Small intestine (tissue), 7 donors: ENCODE measurements at regions not wholly inside any gene's neighbourhood (a gene's known extent, or its start where the extent isn't known, plus 50 kb on each side); places are given as distances from the start of the nearest gene placed in this dataset.

Source experiments
- DNase-seq, 2 donors: peaks; one replicate each; pipeline versions ENCODE4 v3.0.0 to v3.0.0-alpha.2; 2013
- FAIRE-seq: peaks from 2 replicates; lab custom pipeline; 2012; peaks lifted over from hg19 to GRCh38; lab: Jason Lieb, UNC
- H3K27ac ChIP-seq, 3 donors: one replicate each; pipeline ENCODE4 v1.5.1; 2013; ENCODE audit warnings: low read length in 2 of 3, mild to moderate bottlenecking in 2 of 3, control low read depth in 1 of 3, inconsistent platforms in 1 of 3, low read depth in 1 of 3, moderate library complexity in 1 of 3
- H3K27me3 ChIP-seq, 3 donors: one replicate each; pipeline ENCODE4 v1.6.1; 2013; ENCODE audit warnings: low read length in 3 of 3, inconsistent platforms in 1 of 3; ENCODE audit not compliant: control insufficient read depth in 3 of 3, insufficient read depth in 3 of 3
- H3K36me3 ChIP-seq, 3 donors: one replicate each; pipeline ENCODE4 v1.6.1; 2013; ENCODE audit warnings: low read length in 3 of 3, inconsistent platforms in 1 of 3, low read depth in 1 of 3, mild to moderate bottlenecking in 1 of 3, moderate library complexity in 1 of 3; ENCODE audit not compliant: control insufficient read depth in 3 of 3, insufficient read depth in 2 of 3
- H3K4me1 ChIP-seq, 3 donors: one replicate each; pipeline ENCODE4 v1.6.1; 2013; ENCODE audit warnings: low read length in 2 of 3, inconsistent platforms in 1 of 3, low read depth in 1 of 3, mild to moderate bottlenecking in 1 of 3, moderate library complexity in 1 of 3; ENCODE audit not compliant: control insufficient read depth in 3 of 3, insufficient read depth in 2 of 3
- H3K4me3 ChIP-seq, 3 donors: one replicate each; pipeline ENCODE4 v1.5.1; 2013; ENCODE audit warnings: low read length in 3 of 3, control low read depth in 1 of 3, inconsistent platforms in 1 of 3, low read depth in 1 of 3, mild to moderate bottlenecking in 1 of 3, moderate library complexity in 1 of 3
- H3K9me3 ChIP-seq, 2 donors: one replicate each; pipeline ENCODE4 v1.6.1; 2013; ENCODE audit warnings: low read depth in 1 of 2, low read length in 1 of 2; ENCODE audit not compliant: control insufficient read depth in 2 of 2, insufficient read depth in 1 of 2
- WGBS, 3 donors: extraction: QIAGEN DNeasy Blood & Tissue Kit; methylation state at CpG; one replicate each; pipeline ENCODE4 v1.1.7; 2013; 5-methylcytosine and 5-hydroxymethylcytosine counted together
- donor health status: healthy with polysubstance abuse.
- donor health status: control.
- donor health status: control.
- donor health status: Bipolar disorder and iron deficiency.
- donor health status: healthy.

DNA sequence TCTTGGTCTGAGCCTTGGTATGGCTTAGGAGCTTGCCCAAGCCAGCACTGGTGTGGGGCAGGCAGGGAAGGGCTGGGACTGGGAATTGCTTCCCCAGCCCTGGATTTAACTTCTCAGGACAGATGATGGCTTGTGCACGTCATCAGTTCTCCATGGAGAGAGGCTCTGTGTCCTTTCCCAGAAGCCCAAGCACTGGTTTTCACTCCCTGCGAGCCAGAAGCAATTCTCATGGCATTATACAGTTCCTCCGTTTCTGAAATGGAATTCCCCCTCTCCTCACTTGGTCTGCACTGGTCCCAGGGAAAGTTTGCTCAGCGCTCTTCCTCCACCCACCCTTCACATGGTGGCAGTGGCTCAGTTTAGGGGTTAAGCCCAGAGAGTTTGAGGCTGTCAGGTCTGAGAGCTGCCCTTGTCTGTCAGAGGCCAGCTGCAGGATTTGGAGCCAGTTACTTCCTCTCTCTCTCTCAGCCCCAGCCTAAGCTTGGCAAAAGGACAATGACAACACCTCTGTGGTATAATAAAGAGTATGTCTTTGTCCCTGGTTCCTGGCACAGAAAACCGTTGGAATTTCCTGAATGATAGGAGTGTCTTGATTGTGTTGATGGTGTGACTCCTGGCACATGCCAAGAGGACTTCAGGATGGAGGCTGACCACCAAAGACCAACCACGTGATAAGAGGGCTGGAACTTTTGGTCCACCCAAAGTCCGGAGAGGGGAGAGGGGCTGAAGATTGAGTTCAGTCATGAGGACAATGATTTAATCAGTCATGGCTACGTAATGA is 219.6 kb upstream of the TNRC6C start:
- Histone ChIP-seq H3K4me3 (no peak overlapping the region), H3K4me1 (peaks cover 0 to 14% (median 0%) of the 10 kb centered on the region in 3 donors), H3K27me3 (peaks cover 0 to 31% (median 6%) of the 10 kb centered on the region in 3 donors), H3K36me3 (no peaks in the 10 kb centered on the region), H3K9me3 (no peaks in the 10 kb centered on the region), H3K27ac (peak overlapping the region in 1 of 3 donors; percentile 3)
- DNase-seq, result no peak
- 34 to 48% (median 41%) methylated on average over 8 of the region's 8 CpGs for WGBS, 3 donors
- no peak for FAIRE-seq

DNA sequence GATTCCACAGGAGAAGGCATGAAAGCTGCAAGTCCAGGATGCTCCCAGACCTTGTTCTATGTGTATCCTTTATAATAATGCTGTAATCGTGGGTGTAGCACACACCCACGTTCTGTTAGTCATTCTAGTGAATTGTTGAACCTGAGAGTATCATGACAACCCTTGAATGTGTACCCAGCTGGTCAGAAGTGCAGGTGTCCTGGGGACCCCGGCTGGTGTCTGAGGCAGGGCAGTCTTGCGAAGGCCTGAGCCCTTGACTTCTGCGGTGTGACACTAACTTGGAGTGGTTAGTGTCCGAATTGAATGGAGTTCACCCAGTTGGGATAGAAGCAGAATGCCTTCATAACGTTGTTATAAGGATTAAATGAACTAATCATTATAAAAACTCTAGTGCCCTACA is 218.0 kb upstream of the TNRC6C start:
- 83 to 90% (median 85%) methylated on average over 7 of the region's 7 CpGs for WGBS, 3 donors
- no peak for FAIRE-seq
- DNase-seq, result no peak

DNA sequence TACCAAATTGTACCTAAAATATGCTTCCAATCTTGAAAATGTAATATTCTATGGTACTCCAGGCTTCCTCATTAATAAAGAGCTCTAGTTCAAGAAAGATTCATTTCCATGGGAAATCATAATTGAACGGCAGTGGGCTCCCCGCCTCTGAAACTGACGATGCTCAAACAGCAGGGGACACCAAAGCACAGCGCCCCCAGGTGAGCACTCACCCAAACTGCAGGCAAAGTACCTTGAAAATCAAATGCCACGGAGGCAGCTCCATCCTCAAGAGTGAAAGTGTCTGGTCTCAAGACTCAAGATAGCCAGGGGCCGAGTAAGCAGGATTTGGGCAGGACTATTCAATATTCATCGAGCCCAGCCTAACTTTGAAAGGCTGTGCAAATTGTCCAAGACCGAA is 217.4 kb upstream of the TNRC6C start:
- Histone ChIP-seq H3K9me3 (peaks cover 0 to 5% of the 10 kb centered on the region in 2 donors), H3K27ac (no peak overlapping the region), H3K4me1 (no peaks in the 10 kb centered on the region), H3K4me3 (no peak overlapping the region), H3K36me3 (no peaks in the 10 kb centered on the region), H3K27me3 (peaks cover 0 to 16% (median 0%) of the 10 kb centered on the region in 3 donors)
- no peak for FAIRE-seq
- DNase-seq, result peak in 1 of 2 donors; percentile 6
- 42 to 49% (median 45%) methylated on average over 8 of the region's 8 CpGs for WGBS, 3 donors

More for the DNA sequence above, 218.0 kb upstream of the TNRC6C start:
- Histone ChIP-seq H3K4me3 (no peak overlapping the region), H3K27ac (no peak overlapping the region), H3K4me1 (peaks cover 0 to under 1% (median 0%) of the 10 kb centered on the region in 3 donors), H3K27me3 (peaks cover 0 to 18% (median 0%) of the 10 kb centered on the region in 3 donors), H3K36me3 (no peaks in the 10 kb centered on the region), H3K9me3 (peaks cover 0 to 2% of the 10 kb centered on the region in 2 donors)

DNA sequence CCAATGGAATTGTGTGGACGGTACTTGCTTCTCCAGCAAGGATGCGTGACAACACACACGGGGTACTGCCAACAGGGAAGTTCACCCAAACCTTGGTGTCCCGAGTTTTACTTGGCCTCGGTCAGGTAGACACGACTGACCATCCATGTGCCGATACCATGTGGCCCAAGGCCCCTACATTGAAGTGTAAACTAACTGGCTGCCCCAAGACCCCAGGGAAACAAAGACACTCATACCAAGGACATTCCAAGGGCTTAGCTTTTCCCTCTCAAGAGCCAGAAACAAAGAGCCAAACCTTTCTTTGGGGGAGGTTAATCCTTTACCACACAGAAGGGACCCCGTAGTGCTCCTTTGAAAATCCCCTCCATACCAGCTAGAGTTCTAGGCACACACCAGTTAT is 215.9 kb upstream of the TNRC6C start:
- DNase-seq, result no peak

DNA sequence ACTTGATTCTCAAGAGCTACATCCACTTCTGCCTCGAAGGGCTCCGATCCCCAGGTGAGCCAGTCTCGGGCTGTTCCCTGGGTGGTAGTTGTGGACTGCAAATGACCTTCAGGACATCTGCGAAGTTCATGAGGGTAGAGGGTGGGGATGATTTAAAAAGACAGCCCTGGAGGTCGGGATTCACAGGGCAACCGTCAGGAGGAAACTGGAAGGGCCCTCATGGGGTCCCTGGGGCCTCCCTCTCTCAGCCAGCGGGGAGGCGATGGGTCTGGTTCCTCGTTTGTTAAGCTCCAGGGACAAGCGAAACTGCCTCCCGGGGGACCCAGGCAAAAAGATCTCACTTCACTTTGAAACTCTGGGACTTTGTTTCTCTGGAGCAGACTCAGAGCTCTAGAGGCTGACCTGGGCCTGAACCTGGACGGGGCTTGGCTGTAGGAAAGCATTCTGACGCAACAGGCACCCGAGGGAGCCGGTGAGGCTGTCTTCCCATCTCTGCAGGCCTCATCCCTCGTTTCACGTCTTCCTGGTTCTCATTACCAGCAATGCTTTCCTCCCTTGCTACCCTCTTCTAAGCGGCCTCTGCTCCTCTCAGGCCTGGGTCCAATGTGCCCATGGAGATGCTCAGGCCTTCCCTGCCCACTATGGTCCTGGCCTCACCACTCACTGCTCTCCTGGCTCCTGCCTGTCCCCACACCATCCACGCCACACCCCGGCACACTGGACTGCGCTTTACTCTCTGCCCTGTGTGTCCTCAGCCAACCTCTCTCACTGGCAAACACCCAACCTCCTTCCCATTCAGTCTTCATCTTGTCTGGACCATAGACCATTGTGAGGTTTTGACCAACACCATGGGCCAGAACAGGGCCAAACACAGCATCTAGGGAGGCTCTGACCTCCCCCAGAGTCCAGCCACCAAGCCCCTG is 214.2 kb upstream of the TNRC6C start:
- FAIRE-seq (no peak), DNase-seq (no peak)
- H3K27ac ChIP-seq, result no peak overlapping the region
- H3K36me3 ChIP-seq, result no peaks in the 10 kb centered on the region
- peaks cover 0 to 8% of the 10 kb centered on the region in 2 donors for H3K9me3 ChIP-seq
- H3K4me1 ChIP-seq, result no peaks in the 10 kb centered on the region
- H3K27me3 ChIP-seq, result peaks cover 0 to 7% (median 0%) of the 10 kb centered on the region in 3 donors
- 82 to 83% (median 82%) methylated on average over 21 of the region's 21 CpGs for WGBS, 3 donors
- H3K4me3 ChIP-seq, result no peak overlapping the region

More for the DNA sequence above, 215.9 kb upstream of the TNRC6C start:
- H3K9me3 ChIP-seq, result peaks cover 0 to 8% of the 10 kb centered on the region in 2 donors
- H3K27ac ChIP-seq, result no peak overlapping the region
- H3K4me1 ChIP-seq, result no peaks in the 10 kb centered on the region
- no peak overlapping the region for H3K4me3 ChIP-seq
- 77 to 84% (median 83%) methylated on average over 8 of the region's 8 CpGs for whole genome bisulfite sequencing, 3 donors
- no peaks in the 10 kb centered on the region for H3K36me3 ChIP-seq
- peaks cover 0 to 10% (median 0%) of the 10 kb centered on the region in 3 donors for H3K27me3 ChIP-seq
- no peak for FAIRE-seq

DNA sequence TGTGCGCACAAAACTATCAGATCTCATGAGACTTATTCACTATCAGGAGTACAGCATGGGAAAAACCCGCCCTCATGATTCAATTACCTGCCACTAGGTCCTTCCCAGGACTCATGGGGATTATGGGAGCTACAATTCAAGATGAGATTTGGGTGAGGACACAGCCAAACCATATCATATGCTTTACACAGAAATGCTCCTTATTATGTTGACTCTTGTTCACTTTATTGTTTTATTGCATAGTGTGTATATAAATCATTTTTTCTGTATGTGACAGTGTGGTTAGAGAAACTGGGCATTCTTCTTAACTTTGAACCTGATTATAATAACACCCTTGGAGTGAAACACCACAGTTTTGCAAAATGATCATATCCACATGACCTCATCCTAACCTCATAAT is 212.8 kb upstream of the TNRC6C start:
- peaks cover 0 to 8% of the 10 kb centered on the region in 2 donors for H3K9me3 ChIP-seq
- 21 to 69% (median 31%) methylated on average over 2 of the region's 2 CpGs for WGBS, 3 donors
- no peak overlapping the region for H3K4me3 ChIP-seq
- H3K36me3 ChIP-seq, result no peaks in the 10 kb centered on the region
- DNase-seq, result peak in 1 of 2 donors; percentile 5
- no peaks in the 10 kb centered on the region for H3K4me1 ChIP-seq
- FAIRE-seq, result no peak
- H3K27ac ChIP-seq, result no peak overlapping the region
- peaks cover 0 to 7% (median 0%) of the 10 kb centered on the region in 3 donors for H3K27me3 ChIP-seq

DNA sequence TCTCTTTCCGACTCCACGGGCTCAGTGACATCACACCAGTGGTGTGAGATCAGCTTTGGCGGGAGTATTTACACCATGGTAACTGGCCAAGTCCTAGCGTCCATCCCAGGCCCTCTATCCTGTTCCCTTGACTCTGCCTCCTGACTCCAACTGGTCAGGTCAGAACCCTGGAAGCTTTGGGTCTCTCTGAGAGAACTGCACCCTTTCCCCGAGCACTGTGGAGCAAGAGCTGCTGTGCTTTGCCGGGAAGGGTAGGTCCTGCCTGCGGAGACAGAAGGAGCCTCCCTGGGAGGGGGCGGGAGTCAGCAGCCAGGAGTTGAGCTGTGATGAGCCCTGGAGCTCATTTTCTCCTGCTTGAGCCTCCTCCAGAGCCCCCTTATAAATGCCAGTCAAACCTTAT is 212.1 kb upstream of the TNRC6C start:
- H3K27ac ChIP-seq, result no peak overlapping the region
- peaks cover 0 to 8% of the 10 kb centered on the region in 2 donors for H3K9me3 ChIP-seq
- no peak for FAIRE-seq
- H3K4me1 ChIP-seq, result no peaks in the 10 kb centered on the region
- 90 to 94% (median 93%) methylated on average over 8 of the region's 8 CpGs for WGBS, 3 donors
- no peak overlapping the region for H3K4me3 ChIP-seq
- peaks cover 0 to 5% (median 0%) of the 10 kb centered on the region in 3 donors for H3K27me3 ChIP-seq
- DNase-seq, result no peak
- H3K36me3 ChIP-seq, result no peaks in the 10 kb centered on the region

DNA sequence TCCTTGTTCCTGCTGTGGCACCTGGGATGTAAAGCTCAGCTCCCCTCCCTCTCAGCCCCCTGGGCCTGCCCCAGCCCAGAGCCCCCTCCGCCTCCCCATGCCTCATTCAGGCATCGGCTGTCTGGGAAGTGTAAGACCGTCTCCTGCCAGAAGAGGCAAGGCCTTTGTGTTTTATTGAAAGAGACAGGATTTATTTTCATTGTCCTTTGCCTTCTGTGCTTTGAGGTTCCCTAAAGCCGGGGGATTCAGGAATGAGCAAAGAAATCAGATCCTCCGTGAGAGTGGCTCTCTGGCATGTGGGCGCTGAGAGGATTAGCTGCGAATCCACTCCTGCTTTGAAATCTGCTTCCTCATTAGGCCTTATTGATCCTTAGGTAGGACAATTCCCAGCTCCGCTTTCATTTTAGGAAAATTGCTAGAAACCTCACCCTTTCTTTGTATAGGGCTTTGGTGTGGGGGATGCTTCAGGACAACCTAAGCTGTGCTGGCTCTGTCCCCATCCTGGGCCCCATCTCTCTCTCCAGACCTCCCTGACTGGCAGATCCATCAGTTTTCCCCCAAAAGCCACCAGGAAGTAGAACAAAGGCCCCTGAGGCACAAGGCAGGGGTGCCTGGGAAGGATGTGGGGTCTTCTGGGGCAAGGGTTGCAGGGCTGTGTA is 211.5 kb upstream of the TNRC6C start:
- peaks cover 0 to 3% (median 0%) of the 10 kb centered on the region in 3 donors for H3K27me3 ChIP-seq
- FAIRE-seq (no peak), DNase-seq (no peak)
- WGBS, 3 donors, result 67 to 80% (median 77%) methylated on average over 8 of the region's 8 CpGs
- H3K4me3 ChIP-seq, result no peak overlapping the region
- H3K27ac ChIP-seq, result no peak overlapping the region
- H3K4me1 ChIP-seq, result no peaks in the 10 kb centered on the region
- no peaks in the 10 kb centered on the region for H3K36me3 ChIP-seq
- H3K9me3 ChIP-seq, result peaks cover 0 to 8% of the 10 kb centered on the region in 2 donors
